DND-41 (cell line): ENCODE measurements at regions not wholly inside any gene's neighbourhood (a gene's known extent, or its start where the extent isn't known, plus 50 kb on each side); places are given as distances from the start of the nearest gene placed in this dataset.

Experiments
- ATAC-seq: fragments of 200-7000 bp; cut with Tn5 transposase; 3 replicates; pipeline ENCODE4 v1.9.1; 2021; ENCODE audit warnings: low read depth; ENCODE audit not compliant: insufficient read depth
- DNase-seq: peaks from one replicate; pipeline ENCODE4 v3.0.0-alpha.2; 2020
- H2AFZ ChIP-seq: 2 replicates; pipeline ENCODE4 v1.6.0; 2012; ENCODE audit warnings: low read depth, low read length
- H3K27ac ChIP-seq: 2 replicates; pipeline ENCODE4 v1.5.1; 2012; ENCODE audit warnings: low read length, inconsistent platforms
- H3K27me3 ChIP-seq: fragments of 200-600 bp; sonication (generic); 2 replicates; pipeline ENCODE4 v1.6.0; 2012; ENCODE audit warnings: low read length, mild to moderate bottlenecking, inconsistent platforms; ENCODE audit not compliant: insufficient read depth, poor library complexity
- H3K36me3 ChIP-seq: 2 replicates; pipeline ENCODE4 v1.5.1; 2012; ENCODE audit warnings: low read length, inconsistent platforms; ENCODE audit not compliant: insufficient read depth
- H3K4me1 ChIP-seq: 2 replicates; pipeline ENCODE4 v1.5.1; 2012; ENCODE audit warnings: mild to moderate bottlenecking, low read length; ENCODE audit not compliant: insufficient read depth
- H3K4me2 ChIP-seq: 2 replicates; pipeline ENCODE4 v1.6.0; 2012; ENCODE audit warnings: mild to moderate bottlenecking, moderate library complexity, low read length, inconsistent platforms; ENCODE audit not compliant: insufficient read depth
- H3K4me3 ChIP-seq, 2 experiments: fragments of 200-600 bp in 1 of 2; shearing (Covaris generic) in 1 of 2; 2 replicates each; pipeline ENCODE4 v1.5.1; 2012 to 2016; ENCODE audit warnings: inconsistent platforms in 2 of 2, low read length in 2 of 2, mild to moderate bottlenecking in 2 of 2, low read depth in 1 of 2, moderate library complexity in 1 of 2
- H3K79me2 ChIP-seq: 2 replicates; pipeline ENCODE4 v1.6.0; 2012; ENCODE audit warnings: low read length, inconsistent platforms; ENCODE audit not compliant: insufficient read depth
- H3K9ac ChIP-seq: 2 replicates; pipeline ENCODE4 v1.6.0; 2012; ENCODE audit warnings: low read depth, mild to moderate bottlenecking, inconsistent platforms, low read length, moderate library complexity
- H3K9me3 ChIP-seq: 2 replicates; pipeline ENCODE4 v1.5.1; 2012; ENCODE audit warnings: low read length, moderate library complexity, mild to moderate bottlenecking, inconsistent platforms; ENCODE audit not compliant: insufficient read depth, severe bottlenecking
- H4K20me1 ChIP-seq: 2 replicates; pipeline ENCODE4 v1.6.0; 2012; ENCODE audit warnings: low read length; ENCODE audit not compliant: insufficient read depth
- EZH2 ChIP-seq: IDR thresholded peaks from 3 replicates; pipeline ENCODE4 v1.6.1; 2012; ENCODE audit warnings: borderline replicate concordance, low read depth, mild to moderate bottlenecking, moderate library complexity, low read length, inconsistent platforms; ENCODE audit not compliant: severe bottlenecking
- TF ChIP-seq, protein P1 (sequence below): IDR thresholded peaks from 2 replicates; pipeline ENCODE4 v1.5.1; 2012; ENCODE audit warnings: borderline replicate concordance, low read length, moderate library complexity, mild to moderate bottlenecking; ENCODE audit not compliant: poor library complexity, severe bottlenecking; ENCODE audit errors: extremely low read depth

DNA sequence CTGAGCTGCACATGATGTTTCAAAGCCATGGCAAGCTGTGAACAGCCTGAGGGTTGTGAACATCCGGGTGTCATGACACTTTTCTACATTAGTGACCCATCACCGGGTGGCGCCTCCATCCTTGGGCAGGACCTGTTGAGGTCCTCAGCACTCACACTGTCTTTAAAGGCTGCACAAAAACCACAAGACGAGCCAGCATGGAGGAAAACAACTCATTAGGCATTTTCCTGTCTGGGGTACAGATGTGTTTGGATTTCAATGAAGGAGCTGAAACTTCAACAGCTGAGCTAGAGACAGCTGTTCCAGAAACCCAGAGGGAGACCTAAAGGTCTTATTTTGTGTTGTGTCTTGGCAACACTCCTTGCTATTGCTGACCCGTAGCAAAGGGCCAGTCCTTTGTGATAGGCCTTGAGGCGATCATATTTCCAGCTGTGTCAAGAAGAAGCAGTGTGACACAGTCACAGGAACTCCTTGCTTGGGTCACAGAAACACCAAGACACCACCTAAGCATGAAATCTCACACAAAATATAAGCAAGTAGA, 151.8 kb upstream of the VLDLR start:
- Histone ChIP-seq H3K4me2 (no peak overlapping the region), H3K9ac (no peak overlapping the region), H3K79me2 (no peaks in the 10 kb centered on the region), H4K20me1 (no peaks in the 10 kb centered on the region), H3K27ac (no peak overlapping the region), H3K36me3 (no peaks in the 10 kb centered on the region), H2AFZ (no peak overlapping the region), H3K4me3 (no peak overlapping the region), H3K4me1 (no peaks in the 10 kb centered on the region), H3K9me3 (no peaks in the 10 kb centered on the region), H3K27me3 (no peaks in the 10 kb centered on the region)
- TF ChIP-seq, protein P1, sequence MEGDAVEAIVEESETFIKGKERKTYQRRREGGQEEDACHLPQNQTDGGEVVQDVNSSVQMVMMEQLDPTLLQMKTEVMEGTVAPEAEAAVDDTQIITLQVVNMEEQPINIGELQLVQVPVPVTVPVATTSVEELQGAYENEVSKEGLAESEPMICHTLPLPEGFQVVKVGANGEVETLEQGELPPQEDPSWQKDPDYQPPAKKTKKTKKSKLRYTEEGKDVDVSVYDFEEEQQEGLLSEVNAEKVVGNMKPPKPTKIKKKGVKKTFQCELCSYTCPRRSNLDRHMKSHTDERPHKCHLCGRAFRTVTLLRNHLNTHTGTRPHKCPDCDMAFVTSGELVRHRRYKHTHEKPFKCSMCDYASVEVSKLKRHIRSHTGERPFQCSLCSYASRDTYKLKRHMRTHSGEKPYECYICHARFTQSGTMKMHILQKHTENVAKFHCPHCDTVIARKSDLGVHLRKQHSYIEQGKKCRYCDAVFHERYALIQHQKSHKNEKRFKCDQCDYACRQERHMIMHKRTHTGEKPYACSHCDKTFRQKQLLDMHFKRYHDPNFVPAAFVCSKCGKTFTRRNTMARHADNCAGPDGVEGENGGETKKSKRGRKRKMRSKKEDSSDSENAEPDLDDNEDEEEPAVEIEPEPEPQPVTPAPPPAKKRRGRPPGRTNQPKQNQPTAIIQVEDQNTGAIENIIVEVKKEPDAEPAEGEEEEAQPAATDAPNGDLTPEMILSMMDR = peak; percentile 44
- no peak for TF ChIP-seq EZH2
- peak; percentile 37 for DNase-seq
- ATAC-seq = peak; percentile 68

DNA sequence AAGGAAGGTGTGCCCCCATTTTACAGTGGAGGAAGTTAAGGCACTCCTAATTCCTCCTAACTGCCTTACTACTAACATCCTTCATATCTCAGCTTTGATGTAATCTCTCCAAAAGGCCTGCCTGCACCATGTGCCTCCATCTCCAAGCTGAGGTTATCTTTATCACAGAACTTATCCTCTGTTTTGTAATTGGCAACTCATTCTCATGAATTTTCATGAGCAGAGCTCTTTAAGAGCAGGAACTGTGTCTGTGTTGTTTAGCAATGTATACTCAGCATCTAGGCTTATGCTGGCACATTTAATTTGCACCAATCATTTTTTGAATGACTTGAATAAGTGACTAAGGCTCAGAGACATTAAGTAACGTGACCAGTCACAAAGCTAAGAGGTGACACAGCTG, 147.9 kb upstream of the VLDLR start:
- TF ChIP-seq, protein P1 = no peak
- TF ChIP-seq EZH2 = no peak
- ATAC-seq = no peak
- no peak overlapping the region for H2AFZ ChIP-seq
- no peaks in the 10 kb centered on the region for H4K20me1 ChIP-seq
- H3K4me2 ChIP-seq = no peak overlapping the region
- H3K9ac ChIP-seq = no peak overlapping the region
- no peaks in the 10 kb centered on the region for H3K9me3 ChIP-seq
- no peaks in the 10 kb centered on the region for H3K36me3 ChIP-seq
- no peak overlapping the region for H3K4me3 ChIP-seq
- no peaks in the 10 kb centered on the region for H3K79me2 ChIP-seq
- H3K4me1 ChIP-seq = no peaks in the 10 kb centered on the region
- H3K27me3 ChIP-seq = no peaks in the 10 kb centered on the region
- no peak overlapping the region for H3K27ac ChIP-seq
- no peak for DNase-seq

GRCh38 chr9:2477755-2478154, 143.8 kb upstream of the VLDLR start:
- H3K79me2 ChIP-seq = no peaks in the 10 kb centered on the region
- no peaks in the 10 kb centered on the region for H3K36me3 ChIP-seq
- no peaks in the 10 kb centered on the region for H3K9me3 ChIP-seq
- H3K4me1 ChIP-seq = no peaks in the 10 kb centered on the region
- H3K27ac ChIP-seq = no peak overlapping the region
- no peaks in the 10 kb centered on the region for H4K20me1 ChIP-seq
- H3K4me3 ChIP-seq = no peak overlapping the region
- H3K9ac ChIP-seq = no peak overlapping the region
- no peak overlapping the region for H2AFZ ChIP-seq
- no peaks in the 10 kb centered on the region for H3K27me3 ChIP-seq
- ATAC-seq (no peak), DNase-seq (no peak)
- H3K4me2 ChIP-seq = no peak overlapping the region
- TF ChIP-seq, protein P1 = no peak
- TF ChIP-seq EZH2 = no peak

- Histone ChIP-seq H3K27ac (no peak overlapping the region), H3K4me2 (no peak overlapping the region), H3K9ac (no peak overlapping the region), H3K4me1 (no peaks in the 10 kb centered on the region), H3K36me3 (no peaks in the 10 kb centered on the region), H3K79me2 (no peaks in the 10 kb centered on the region), H2AFZ (no peak overlapping the region), H3K9me3 (no peaks in the 10 kb centered on the region), H4K20me1 (no peaks in the 10 kb centered on the region), H3K4me3 (no peak overlapping the region), H3K27me3 (no peaks in the 10 kb centered on the region)
- DNase-seq = no peak
- no peak for ATAC-seq
- TF ChIP-seq, protein P1 = no peak
- TF ChIP-seq EZH2 = no peak
Observed at GRCh38 chr9:2478421-2478820, 143.2 kb upstream of the VLDLR start.
